Pons (tissue), 1 donor: ENCODE measurements at regions not wholly inside any gene's neighbourhood (a gene's known extent, or its start where the extent isn't known, plus 50 kb on each side); places are given as distances from the start of the nearest gene placed in this dataset.
A peak's percentile ranks its signal among the peaks of the same experiment; 100 is the strongest.

Experiments used
- DNase-seq: peaks from one replicate; pipeline ENCODE4 v3.0.0-alpha.2; 2016; ENCODE audit warnings: low spot score

DNA sequence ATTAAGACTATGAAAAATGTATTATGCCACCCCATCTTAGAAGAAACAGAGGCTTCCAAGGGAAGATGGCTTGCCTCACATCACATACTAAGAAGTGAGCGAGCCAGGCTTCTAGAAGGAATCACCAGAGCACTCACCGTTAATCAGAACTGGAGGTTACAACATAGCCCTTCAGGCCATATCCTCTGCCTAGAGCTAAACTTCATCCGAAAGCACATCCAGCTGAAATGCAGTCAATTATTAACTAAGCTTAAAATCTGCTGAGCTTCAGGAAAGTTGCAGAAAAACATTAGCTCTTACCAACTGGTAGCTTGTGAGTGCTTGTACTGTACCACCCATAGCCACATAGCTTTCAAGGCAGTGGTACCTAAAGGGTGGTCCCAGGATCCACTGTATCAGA is 483.2 kb downstream of the TBL1XR1 start:
- DNase-seq, result no peak

- no peak for DNase-seq
Measured at GRCh38 chr3:176712191-176712590, 485.1 kb downstream of the TBL1XR1 start.

DNA sequence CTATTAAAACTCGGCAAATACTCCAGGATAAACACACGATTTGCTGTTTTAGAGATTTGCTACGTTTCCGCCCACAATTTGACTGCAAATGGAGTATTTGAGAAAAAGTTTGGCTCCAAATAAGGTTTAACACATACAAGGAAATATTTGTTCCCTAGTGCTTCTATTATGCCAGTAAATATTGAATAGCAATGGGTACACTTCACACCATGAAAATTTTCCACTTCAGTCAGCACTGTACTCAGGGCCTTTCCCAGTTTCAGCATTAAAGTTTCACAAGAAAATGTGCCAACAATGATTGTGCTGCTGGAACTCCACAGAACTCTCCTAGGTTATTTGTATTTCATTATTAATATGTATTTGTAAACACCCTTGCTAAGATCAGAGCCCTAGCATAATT is 498.0 kb downstream of the TBL1XR1 start:
- no peak for DNase-seq

GRCh38 chr3:176697284-176697889 is 499.9 kb downstream of the TBL1XR1 start:
- no peak for DNase-seq

GRCh38 chr3:176696816-176697215 is 500.5 kb downstream of the TBL1XR1 start:
- no peak for DNase-seq

DNA sequence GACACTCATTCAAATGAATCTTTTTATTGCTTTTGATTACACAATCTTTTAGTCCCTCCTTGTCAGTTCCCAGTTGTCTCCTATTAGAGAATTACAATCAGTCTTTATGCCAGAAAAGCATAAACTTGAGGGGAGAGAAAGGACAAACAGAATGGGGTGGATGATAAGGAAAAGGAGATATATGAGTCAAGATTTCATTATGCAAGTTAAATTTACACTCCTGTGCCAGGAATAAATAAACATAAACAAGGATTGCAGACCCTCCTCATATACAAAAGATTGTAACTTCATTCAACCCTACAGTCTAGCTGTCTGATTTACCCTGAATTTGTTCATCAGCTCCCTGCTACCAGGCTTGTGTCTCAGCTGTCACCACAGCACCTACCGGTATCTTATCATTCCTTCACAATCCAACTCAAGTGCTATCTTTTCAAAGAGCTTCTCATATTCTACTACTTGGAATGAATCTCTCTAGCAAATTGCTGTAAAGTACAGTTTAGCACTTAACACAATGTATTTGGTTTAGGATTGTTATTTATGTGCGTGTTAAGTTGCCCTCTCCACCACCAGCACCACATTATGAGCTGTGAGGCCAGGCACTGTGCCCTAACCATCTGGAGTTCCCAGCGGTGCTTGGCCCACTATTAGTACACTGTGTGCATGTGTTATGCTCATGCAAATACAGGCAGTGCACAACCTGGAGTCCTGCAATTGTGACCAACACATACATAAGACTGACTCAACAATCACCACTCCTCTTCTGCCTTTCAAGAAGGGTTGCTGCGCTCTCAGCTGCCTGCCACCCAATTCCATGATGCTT is 504.1 kb downstream of the TBL1XR1 start:
- no peak for DNase-seq

GRCh38 chr3:176692199-176692965 is 504.9 kb downstream of the TBL1XR1 start:
- no peak for DNase-seq

DNA sequence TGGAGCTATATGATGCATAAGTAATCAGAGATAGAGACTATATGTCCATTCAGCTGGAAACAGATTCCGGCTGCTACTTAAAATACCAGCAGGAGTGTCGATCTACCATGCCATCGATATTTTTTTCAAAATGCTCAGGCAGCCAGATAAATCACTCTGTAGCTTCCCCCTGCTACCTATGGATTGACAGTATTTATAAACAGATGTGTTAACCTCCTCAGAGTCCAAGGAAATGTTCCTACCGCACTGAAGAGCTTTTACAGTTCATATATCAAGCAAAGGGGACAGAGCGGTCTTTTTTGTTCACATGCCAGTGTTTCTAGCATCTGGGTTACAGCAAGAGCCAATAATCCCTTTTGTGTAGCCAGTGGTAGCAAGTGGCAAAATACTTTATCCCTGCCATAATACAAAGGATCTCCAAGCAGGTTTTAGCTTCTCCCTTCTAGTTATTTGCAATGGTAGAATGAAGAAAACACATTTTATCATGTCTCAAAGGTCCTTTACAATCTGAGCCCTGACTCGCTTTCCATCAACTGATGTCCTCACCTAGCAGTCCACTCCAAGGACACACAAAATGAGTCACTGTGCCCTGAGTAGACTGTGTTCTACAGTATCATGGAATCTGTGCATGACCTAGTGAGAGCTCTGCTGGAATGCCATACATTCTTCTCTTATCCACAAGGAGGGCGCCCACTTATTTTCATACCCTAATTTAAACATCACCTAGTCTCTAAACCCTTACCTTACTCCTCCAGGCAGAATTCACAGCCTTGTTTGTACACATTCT is 507.0 kb downstream of the TBL1XR1 start:
- no peak for DNase-seq

- DNase-seq, result no peak
Measured at GRCh38 chr3:176687754-176688153, 509.5 kb downstream of the TBL1XR1 start.

DNA sequence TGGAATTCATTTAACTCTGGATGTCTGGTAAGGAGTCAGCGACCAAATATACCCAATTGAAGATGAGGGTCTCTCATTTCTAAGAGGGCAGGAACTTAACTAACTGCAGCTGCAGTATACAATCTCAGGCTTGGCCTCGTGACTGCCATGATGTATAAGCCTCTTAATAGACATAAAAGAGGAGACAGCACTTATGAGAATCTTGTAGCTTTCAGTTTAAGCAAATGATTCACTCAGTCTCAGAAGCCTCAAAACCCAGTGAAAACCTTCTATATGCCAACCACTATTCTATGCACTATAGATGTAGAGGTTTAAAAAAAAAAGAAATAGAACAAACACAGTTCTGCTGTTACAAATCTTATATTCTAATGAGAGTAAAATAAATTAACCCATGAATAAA is 513.9 kb downstream of the TBL1XR1 start:
- no peak for DNase-seq

DNA sequence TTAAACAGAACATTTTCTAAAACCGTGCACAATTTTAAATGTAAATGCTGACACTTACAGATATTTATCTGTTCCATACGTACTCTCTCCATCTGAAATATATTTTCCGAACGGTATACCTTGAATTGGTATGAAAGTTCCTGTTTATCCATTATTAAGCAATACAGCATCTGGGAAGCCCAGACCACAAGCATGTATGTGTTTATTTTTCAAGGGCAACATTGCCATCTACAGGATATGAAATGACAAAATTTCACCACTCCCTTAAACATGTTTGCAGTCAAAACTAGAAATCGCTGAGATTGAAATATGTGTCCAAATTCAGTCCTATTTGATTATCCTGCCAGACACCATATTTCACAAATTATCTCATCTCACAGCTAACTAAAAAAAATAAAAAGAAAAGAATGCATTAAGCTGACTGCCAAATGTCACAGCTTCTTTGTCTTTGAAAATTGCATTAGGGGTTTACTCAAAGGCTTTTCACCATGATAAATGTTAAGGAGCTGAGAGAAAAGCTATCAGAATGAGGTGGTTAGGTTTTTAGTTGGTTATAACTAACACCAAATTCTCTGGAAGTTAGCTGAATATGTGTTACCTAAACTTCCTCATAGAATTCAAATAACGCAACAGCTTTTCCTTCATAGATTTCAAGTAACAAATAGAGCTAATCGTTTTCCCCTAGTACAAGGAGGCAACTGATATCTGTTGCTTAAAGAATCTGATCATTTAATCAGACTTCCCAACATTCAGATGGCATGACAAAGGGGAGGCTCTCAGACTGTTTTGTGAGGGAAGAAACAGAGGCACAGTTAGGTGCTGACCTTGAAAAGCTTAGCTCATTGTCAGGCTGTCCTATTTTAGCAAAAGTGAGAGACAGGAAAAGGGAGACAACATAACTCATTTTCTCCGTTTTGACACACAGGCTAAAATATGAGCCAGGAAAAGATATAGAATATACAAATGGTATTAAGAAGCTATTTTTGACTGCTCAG is 533.1 kb downstream of the TBL1XR1 start:
- peak; percentile 73 for DNase-seq

DNA sequence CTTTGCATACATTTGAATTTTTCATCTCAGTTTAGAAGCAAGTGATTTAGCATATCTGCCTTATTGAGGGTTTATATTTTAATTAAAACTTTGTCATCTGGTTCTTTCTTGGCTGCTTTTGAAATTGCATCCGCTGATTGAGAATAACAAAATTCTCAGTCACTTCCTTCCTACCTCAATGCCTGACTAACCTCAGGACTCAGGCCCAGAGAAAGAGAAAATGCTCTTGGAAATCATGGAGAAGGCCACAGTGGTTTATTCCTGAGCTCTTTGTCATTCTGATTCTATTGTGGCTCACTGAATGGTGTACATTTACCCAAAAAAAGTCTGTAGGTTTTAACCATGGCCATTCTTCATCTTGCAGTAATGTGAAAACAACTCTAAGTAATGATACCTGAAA is 533.9 kb downstream of the TBL1XR1 start:
- no peak for DNase-seq

DNA sequence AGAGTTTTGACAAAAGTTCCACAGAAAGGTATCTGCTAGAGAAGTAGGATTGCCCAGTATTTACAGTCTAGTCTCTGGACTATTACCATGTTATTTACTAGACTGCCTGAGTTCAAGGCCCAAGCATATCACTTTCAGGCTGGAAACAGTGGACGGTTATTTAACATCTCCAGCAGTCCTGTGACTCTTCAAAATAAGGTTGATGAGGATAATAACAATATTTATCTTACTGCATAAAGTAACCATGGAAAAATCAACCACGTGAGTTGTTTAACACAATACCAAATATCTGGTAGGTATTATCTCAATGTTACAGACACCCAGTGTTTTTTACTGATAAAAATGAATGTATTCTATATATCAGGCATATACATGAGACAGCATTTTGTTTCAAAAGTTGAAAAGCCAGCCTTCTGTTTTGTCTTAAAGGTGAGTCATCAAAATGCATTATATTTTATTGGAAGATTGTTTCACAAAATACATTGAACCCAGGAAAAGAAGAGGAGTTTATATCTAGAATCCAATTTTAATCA is 535.8 kb downstream of the TBL1XR1 start:
- DNase-seq, result no peak

GRCh38 chr3:176655404-176656094 is 541.7 kb downstream of the TBL1XR1 start:
- no peak for DNase-seq

DNA sequence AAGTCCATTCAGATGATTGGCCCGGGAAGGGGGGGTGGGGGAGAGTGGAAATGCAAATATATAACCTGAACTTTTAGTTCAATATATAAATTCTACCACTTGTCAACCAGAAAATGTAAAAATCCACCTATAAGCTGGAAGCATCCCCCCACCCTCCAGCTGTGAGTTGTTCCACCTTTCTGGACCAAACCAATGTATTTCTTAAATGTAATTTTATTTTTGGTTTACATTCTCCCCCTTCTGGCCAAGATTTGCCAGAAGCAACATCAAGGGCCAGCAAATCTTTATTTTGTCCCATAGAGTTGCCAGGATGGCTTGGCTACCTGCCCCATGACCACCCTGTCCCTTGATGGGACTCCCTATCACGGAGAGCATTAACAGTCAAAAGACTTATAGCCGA is 545.7 kb downstream of the TBL1XR1 start:
- DNase-seq, result no peak

DNA sequence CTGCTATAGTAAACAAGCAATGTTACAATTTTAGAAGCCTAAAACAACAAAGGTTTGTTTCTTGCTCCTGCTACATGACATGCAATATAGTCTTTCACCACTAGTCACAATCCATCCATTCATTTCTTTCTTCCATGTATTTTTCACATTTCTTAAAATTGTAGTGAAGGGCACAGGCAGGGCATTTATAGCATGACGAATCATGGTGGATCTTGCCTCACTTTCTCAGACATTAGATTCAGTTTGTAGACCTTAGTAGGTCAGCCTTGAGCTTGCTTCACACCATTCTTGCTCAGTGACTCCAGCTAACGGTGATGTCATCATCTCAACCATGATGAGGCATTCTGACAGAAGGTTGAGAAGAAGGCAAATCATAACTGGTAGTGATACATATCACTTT is 546.8 kb downstream of the TBL1XR1 start:
- DNase-seq, result no peak

DNA sequence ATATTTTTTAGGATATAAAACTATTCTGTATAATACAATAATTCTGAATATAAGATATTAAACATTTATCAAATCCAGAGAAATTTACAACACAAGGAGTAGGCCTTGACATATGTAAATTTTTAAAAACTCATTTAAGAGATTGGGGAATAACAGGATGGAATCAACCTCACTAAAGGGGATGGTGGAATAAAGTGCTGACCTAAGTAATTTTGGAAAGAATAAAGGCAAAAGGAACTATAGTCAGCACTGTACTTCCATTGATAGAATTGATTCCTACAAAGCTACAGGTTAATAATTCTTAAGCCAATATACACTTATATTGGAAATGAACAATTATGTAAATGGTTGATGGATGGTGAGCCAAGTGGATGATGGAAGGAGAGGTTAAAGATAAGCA is 549.3 kb downstream of the TBL1XR1 start:
- no peak for DNase-seq

- no peak for DNase-seq
Measured at GRCh38 chr3:176633511-176633910, 563.8 kb downstream of the TBL1XR1 start.

DNA sequence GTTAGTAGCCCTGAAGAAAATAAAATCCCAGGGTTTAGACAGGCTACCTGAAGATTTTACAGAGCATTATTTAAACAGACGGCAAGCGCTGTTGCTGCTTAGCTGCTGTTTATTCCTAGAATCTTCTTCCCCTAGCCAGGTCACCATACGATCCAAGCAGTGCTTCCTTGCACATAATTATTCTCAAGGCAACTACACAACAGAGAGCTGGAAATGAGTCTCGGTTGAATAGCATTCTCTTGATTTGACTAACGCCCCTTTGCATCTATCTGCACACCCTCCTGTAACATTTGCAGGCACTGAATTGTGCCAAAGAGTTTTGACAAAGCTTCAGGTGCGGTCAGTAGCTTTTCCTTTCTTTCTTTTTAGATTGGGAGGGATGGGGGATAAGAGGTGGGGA is 564.4 kb downstream of the TBL1XR1 start:
- DNase-seq, result no peak

DNA sequence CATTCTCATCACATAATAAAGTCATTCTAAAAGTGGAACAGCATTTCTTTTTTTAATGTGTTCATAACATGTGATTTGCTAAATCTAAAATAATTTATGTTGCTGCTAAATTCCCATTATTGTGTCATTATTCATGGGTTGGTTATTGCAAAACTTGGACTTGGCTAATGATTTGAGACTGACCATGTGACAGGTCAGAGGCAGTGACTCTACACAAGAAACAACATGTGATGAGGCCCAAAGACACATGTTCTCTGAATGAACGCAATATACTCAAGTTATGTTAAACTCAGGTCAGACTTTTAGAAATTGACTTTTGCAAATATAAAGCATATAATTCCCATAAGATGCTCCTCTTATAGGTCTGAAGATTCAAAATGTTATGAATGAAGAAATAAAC is 566.1 kb downstream of the TBL1XR1 start:
- no peak for DNase-seq
